Mammary epithelial cell (primary cell): ENCODE measurements at regions not wholly inside any gene's neighbourhood (a gene's known extent, or its start where the extent isn't known, plus 50 kb on each side); places are given as distances from the start of the nearest gene placed in this dataset.

Experiments used
- CTCF ChIP-seq, 2 donors: IDR thresholded peaks in 1 of 2; conservative IDR thresholded peaks in 1 of 2; 2 replicates each; pipeline ENCODE4 v1.5.1; 2011 to 2012; ENCODE audit warnings: inconsistent platforms in 2 of 2, low read length in 2 of 2, mild to moderate bottlenecking in 2 of 2, control low read depth in 1 of 2, low read depth in 1 of 2; ENCODE audit not compliant: insufficient read depth in 1 of 2; ENCODE audit errors: extremely low read depth in 1 of 2
- EZH2 ChIP-seq: IDR thresholded peaks from 2 replicates; pipeline ENCODE4 v1.6.1; 2012; ENCODE audit warnings: low read length, inconsistent platforms, borderline replicate concordance

DNA sequence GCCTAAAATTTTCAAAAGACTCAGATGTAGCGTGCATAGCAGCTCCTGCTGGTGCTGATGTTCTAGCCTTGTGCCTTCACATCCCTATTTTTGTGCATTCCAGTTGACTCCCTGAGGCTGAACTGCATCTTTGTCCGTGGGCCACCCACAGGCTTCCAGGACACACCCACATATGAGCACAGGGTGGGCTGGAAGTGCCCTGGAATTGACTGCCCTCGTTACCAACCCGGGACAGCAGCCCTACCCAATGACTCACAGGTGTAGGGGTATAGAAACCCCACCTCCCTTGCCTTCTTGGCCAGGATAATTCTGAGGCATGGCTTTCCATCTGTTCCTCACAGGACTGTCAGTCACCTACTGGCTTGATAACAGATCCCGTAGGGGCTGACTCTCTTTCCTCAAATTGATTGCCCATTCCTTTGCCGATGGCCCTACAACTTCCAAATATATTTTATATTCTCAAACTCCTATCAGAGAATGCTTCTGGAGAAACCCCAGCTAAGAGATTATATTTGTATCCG, 65.9 kb upstream of the CDH13 start:
- no peak for TF ChIP-seq CTCF (conservative IDR thresholded peaks at IDR 0.05 in 1 of 2, IDR thresholded peaks at IDR 0.05 in 1 of 2; ENCODE audit: extremely low read depth in 1 of 2, insufficient read depth in 1 of 2, low read depth in 1 of 2, low read length in 2 of 2)
- no peak for TF ChIP-seq EZH2
